HG03025 (cell line): ENCODE measurements at regions not wholly inside any gene's neighbourhood (a gene's known extent, or its start where the extent isn't known, plus 50 kb on each side); places are given as distances from the start of the nearest gene placed in this dataset.

Experiments used
- ATAC-seq: cut with Tn5 transposase; IDR thresholded peaks from one replicate; pipeline ENCODE4 v1.9.1; 2021; ENCODE audit warnings: mild to moderate bottlenecking, moderate library complexity; ENCODE audit not compliant: unreplicated experiment, low FRiP score

DNA sequence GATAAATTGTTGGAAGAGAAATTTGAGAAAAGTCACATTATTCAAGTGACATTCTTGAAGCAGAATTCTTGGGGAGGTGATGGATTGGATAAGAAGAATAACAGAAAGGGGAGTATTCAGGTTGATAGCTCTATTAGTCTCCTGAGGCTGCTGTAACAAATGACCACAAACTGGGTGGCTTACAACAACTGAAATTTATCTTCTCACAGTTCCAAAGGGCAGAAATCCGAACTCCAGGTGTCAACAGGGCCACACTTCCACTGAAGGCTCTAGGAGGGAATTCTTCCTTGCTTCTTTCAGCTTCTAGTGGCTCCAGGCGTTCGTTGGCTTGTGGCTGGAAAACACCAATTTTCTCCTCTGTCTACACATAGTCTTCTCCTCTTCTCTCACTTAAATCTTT lies 99.8 kb downstream of the TES start:
- ATAC-seq: no peak

DNA sequence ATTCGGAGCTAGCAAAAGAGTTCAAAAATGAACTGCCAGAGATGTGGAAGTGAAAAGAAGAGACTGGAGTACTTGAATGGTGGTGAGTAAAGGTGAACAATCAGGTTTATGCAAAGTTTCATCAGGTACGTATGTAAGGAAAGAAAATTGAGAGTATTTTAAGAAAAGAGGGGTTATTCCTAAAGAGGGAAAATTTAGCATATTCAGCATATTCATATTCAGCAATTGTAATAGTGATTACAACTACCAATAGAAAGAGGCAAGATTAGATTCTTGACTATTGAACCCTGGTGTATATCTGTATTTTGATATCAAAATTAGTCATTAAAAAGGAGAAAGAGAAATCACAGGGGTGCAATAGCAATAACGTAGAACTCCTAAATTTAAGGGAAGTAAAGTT lies 100.9 kb downstream of the TES start:
- no peak for ATAC-seq

DNA sequence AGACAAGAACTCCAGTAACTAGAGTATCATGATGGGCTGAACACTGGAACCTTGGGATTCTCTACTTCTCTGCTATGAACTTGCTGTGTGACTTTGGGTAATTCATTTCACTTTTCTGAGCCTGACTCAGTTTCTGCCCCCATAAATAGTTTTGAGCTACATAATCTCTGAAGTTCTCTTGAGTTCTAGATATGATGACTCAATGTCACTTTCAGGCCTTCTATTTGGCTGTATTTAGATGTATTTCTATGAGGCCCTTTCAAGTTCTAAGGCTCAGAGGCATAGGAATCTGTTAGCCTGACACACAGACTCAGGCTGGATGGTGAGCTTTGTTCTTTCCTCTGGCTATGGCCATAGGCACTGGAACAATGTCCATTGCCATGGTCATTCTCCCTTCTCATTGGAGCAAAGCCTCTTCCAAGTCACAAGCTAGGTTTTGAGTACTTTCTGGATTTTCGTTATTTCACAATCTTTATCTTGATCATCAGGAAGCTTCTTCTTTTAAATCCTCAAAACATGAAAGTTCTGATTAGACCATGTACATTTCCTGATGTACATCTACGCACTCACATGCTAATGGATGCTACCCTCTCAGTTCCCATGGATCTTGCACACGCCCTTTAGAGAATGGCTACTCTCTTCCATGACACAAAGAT lies 101.6 kb downstream of the TES start:
- no peak for ATAC-seq

DNA sequence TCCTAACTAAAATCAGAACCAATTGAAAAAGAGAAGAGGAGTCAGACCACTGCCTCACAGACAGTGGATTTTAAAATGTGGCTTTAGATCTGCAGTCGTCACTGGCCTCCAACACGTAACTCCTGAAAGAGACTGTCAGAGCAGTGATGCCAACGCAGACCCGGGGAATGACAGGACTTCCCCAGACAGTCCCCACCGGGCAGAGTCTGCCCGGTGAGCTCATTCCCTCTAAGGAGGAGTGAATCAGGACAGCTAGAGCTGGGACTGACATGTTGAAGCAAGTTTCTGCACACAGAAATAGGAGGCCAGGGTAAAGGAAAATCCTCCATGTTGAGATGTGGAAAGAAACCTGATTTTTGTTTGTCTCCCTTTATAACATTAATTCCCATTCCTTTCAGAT lies 105.0 kb downstream of the TES start:
- ATAC-seq: no peak

DNA sequence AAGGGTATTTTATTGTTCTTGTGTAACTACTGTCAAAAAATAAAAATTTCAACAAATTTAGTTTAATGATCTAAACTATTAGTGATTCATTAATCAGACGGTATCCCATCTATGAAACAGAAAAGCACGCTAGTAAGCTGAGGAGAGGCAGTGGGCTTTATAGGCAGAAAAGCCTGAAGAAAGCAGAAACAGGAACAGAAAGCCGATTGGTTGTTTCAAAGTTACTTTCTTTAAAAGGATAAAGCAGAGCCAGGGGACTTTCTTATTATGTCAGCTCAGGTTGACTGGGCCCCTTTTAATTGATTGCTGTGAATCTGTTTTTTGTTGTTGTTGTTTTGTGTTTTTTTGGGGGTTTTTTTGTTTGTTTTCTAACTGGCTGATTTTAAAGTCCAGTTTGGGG lies 105.5 kb downstream of the TES start:
- peak; percentile 56 for ATAC-seq

DNA sequence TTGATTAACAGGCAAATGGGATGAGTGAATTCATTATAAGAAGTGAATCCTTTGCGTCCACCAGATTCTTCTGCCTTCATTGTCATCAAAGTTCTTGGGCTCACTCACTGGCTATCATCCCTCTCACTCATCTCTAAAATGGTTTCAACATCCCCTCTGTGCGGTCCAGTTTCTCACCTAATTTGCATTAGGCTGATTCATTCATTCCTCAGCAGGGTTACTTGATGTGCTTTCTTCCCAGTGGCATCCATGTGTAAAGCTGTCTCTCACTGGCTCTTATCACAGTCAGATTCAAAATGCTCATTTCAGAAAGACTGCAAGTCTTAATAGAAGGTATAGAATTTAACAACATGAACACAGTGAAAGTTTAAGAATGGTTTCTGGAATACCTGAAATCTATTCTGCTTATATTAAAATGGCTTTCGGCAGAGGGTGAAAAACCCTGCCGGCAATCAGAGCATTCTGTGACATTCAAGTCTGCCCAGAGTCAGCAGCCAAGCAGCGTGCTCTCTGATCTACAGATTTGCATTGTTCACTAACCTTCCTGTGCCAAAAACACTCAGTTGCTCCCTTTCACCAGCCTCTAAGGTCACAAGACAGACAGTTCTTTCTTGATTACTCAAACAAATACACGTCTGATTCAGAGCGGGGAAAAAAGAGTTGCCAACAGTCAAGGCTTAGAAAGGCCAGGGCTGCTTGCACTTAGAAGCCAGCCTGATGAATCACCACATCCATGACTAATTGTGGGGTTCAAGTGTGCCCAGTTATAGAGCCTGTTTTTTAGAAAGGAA lies 106.7 kb downstream of the TES start:
- peak; percentile 91 for ATAC-seq

DNA sequence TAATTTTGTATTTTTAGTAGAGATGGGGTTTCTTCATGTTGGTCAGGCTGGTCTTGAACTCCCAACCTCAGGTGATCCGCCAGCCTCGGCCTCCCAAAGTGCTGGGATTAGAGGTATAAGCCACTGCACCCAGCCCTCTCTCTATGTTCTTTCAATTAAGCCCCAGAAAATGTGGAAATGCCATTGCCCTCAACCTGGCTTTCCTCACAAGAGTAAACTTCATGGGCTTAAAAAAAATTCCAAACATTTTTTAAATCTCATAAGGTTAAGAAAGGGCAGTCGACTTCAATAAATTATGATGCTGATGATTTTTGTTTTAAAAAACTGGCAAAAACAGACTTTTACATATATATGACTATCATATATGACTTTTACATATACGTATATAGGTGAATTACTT lies 107.6 kb downstream of the TES start:
- ATAC-seq: no peak

DNA sequence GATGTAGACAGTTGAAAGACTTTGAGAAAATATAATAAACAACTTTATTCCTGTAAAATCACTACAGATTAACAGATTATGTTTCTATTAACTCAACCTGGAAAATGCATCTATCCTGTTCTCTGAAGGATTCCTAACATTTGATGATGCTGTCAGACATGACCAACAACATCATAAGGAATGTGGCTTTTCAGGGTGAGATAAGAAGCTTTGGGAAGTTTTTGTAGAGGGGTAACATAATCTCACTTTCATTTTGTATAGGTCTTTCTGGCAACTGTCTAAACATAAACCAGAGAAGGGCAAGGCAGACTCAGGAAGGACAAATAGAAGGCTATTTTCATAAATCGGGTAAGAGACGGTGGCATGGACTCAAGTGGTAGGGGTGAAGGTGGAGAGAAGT lies 112.2 kb downstream of the TES start:
- no peak for ATAC-seq

DNA sequence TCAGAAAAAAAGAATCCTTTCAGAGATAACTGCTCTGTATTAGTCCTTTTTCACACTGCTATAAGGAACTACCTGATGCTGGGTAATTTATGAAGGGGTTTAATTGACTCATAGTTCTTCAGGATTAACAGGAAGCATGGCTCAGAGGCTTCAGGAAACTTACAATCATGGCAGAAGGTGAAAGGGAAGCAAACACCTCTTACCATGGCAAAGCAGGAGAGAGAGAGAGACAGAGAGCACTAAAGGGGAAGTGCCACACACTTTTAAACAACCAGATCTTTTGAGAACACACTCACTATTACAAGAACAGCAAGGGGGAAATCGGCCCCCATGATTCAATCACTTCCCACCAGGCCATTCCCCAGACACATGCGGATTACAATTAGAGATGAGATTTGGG lies 114.2 kb downstream of the TES start:
- no peak for ATAC-seq

DNA sequence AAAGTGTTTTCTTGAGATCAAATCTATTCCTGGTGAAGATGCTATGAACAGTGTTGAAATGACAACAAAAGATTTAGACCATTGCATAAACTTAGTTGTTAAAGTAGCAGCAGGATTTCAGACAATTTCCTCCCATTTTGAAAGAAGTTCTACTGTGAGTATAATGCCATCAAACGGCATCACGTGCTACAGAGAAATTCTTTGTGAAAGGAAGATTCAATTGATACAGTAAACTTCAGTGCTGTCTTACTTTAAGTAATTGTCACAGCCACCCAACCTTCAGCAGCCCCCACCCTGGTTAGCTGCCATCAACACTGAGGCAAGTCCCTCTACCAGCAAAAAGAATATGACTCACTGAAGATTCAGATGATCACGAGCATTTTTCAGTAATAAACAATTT lies 115.2 kb downstream of the TES start:
- ATAC-seq: no peak

DNA sequence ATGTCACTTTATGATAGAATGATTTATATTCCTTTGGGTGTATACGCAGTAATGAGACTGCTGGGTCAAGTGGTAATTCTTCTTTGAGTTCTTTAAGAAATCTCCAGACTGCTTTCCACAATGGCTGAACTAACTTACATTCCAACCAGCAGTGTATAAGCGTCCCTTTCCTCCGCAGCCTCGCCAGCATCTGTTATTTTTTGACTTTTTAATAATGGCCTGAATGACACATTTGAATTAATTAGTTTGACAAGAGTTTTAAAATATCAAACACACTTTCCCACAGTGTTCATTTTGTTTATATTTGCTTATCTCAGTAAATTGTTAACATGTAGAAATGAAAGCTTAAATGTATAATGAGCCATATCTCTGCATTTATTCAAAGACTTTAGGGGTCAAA lies 116.8 kb downstream of the TES start:
- no peak for ATAC-seq

DNA sequence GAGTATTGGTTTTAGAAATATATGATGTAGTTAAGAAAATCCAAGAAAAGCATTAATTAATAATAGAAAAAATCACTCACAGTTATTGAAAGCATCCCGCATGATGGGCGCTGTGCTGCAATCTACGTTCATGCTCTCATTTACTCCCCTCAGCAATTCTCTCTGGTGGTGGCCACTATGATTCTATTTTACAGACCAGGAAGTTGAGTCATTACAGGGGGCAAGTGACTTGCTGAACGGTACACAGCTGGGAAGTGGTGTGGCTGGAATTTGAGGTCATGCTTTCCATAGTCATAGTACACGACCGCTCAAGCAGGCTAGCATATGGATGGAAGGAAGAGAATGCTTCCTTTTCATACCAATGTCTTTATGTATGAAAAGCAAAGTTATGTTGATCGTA lies 117.4 kb downstream of the TES start:
- no peak for ATAC-seq

DNA sequence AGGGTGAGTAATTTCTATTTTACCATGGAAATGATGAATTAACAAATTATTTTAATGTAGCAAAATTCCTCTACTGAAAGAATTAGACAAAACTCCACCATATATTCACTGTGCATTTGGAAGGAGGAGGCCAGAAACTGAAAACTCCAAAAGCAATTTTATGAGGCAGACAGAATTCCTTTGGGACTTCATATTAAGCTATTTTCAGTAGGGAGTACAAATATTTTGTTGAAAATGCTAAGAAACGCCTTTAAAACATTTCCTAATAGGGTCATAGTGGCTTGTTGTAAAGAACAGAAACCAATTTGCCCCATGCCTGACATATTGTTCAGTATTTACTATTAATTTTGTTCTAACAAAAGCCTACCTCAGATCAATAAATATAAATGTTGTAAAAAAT lies 117.8 kb downstream of the TES start:
- ATAC-seq: no peak

DNA sequence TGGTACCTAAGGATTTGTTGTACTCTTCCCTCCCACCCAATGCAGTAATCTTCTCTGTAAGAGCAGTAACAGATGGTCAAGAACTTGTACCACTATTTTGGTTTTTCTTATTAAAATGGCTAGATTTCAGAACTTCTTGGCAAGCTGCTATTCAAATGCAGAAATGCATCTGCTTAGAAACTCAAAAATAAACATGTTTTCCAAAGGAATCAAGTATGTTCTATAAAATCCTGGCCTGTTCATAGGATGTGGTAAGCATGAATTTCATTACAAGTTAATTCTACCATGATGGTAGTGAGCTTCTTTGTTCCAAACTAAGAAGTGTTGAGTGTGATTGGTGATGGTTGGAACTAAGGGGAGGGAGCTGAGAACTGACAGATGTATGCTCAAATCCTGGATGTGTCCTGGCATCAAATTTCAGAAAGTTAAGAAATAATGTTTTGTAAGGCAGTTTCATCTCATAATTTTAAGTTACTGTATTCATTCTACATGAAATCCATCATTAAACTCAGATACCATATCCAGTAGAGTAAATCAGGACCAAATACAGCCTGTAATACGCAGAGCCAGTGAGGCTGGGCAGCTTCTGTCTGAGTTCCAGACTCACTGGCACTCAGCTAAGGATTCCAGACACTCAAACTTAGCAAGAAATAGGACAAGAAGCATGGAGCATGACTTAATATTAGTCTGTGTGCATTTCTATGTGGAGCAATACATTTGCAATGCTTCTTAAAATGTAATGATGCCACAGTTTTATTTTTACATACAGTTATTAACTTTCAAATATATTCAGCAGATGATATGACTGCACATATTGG lies 119.6 kb downstream of the TES start:
- ATAC-seq: no peak

DNA sequence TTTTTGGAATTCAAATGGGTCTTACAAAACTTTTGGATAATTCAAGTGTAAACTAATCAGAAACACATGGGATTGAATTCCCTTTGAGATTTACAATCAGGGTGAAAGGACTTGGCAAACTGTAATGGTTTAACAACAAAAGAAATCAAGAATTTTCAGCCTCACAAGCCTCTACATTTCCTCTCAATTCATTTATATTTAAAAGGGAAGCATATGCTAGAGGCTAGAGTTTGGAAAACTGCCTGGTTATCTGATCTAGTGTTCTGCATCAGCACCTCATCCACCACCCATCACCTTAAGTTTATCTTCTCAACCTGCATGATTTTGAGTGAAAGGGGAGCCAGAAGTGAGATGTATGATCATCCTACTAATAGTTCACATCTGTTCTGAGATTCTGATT lies 120.7 kb downstream of the TES start:
- no peak for ATAC-seq

DNA sequence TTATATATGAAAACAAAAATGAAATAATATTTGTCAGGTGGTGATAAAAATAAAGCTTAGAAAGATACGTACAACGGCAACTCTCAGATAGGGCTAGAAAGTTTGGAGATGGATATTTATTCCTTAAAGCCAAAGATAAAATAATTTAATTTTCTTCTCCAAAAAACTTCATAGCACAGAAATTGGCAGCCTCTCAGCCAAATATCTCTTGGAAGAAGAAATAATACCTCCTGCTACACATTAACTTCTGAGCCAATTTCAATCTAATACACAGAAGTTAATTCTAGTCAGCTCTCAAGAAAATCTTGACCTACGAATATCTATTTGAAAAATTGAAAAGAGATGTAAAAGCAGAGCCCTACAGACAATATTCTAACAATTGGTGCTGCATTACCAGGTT lies 122.4 kb downstream of the TES start:
- ATAC-seq: no peak

DNA sequence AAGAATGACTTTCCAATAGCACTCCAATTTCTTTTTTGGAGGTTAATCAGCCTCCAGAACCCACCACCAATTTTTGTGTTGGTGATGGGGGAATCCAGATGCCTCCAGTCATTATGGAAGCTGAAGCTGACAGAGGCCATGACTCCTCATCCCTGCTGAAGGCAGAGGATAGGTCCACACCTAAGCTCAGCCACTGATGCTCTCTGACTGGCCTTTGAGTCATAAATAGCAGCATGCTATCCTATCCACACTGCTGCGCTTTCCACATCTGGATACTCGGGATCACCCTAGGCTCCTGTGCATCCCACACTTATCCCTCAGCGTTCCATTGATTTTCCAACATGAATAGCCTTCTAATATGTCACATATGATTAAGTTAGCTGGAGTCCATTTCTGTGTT lies 124.2 kb downstream of the TES start:
- no peak for ATAC-seq

DNA sequence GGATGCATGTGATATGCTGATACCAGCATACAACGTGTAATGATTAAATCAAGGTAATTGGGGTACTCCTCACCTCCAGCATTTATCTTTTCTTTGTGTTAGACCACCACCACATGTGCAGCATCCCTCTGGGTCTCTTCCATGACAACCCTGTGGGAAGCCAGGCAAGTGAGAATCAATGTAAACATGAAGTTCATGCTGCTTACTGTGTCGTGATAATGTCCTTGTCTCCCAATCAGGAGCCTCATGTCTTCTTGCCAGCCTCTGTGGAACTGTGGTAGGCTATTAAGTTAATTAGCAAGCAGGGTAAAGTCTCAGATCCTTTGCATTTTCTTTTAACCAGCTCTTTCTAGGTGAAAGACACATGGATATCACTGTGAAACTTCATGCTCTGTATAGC lies 126.7 kb downstream of the TES start:
- no peak for ATAC-seq

DNA sequence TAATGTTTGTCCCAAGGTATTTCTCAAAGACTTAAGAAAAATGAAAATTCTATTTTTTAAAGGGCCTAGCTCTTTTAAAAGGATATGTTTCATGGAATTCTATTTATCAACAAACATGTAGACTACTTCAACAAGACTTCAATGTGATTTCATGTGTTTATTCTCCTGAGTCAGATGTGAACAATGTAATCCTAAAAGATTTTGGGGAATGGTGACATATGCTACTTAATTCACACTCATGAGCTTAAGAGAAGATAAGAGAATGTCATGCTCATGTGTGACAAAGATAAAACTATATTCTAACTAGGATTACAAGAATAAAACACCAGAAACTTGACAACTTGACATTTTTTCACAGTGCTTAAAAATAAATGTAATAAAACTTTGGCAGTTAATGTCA lies 127.5 kb downstream of the TES start:
- no peak for ATAC-seq

DNA sequence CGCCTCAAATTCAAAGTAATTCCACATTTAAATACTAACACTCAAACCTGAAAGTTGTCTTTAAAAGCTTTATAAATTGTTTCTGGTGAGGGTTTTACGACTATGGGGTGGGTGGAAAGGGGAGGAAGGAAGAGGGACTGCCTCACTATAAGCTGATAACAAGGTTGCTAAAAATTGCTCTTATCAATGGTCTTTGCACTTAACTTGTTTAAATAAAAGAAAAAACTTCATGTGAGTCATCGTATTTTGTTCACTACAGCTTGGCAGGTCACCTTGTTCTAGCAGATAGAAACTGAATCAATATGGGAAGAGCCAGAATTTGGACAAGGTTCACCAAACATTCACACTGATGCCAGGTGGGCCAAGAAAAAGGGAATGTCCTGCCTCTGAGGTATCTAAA lies 129.2 kb downstream of the TES start:
- no peak for ATAC-seq

DNA sequence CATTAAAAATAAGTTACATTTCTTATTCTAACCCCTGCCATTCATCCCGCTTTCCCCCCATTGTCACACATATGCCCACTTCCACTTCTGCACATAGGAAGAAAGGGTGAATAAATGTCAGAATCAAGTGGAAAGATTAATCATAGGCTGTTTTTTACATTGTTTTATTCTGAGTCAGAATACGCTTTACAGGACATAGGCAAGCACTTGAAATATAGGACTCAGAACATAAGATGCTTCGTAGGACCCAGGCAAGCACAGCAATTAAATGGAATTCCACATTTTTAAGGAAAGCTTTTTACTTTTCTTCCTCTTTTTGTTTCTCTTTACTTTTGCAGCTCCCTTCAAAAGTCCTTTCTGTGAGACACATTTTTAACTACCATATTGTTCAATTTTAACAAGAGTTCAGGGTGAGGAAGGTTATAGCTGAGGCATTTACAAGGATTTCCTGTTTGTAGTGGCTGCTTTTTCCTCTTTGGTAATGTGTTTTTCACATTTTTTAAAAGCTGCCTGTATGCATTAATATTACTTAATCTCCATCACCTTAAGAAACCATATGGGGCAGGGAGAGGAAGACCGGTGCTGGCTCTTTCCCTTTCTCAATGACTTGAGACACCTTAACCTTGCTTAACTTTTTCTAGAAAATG lies 130.0 kb downstream of the TES start:
- ATAC-seq: no peak
